H9 (cell line): ENCODE measurements at regions not wholly inside any gene's neighbourhood (a gene's known extent, or its start where the extent isn't known, plus 50 kb on each side); places are given as distances from the start of the nearest gene placed in this dataset.
A peak's percentile ranks its signal among the peaks of the same experiment; 100 is the strongest.

Source experiments
- DNase-seq: peaks from one replicate; pipeline ENCODE4 v3.0.0-alpha.2; 2017
- H2AFZ ChIP-seq: one replicate; pipeline ENCODE4 v1.6.1; 2013; ENCODE audit warnings: mild to moderate bottlenecking, low read length, control low read depth, moderate library complexity
- H2AK5ac ChIP-seq: 2 replicates; pipeline ENCODE4 v1.6.1; 2013; ENCODE audit warnings: low read length, control low read depth, mixed read lengths; ENCODE audit not compliant: insufficient read length
- H2BK120ac ChIP-seq: one replicate; pipeline ENCODE4 v1.6.1; 2013; ENCODE audit warnings: low read depth, mild to moderate bottlenecking, low read length, control low read depth, inconsistent platforms; ENCODE audit not compliant: poor library complexity, severe bottlenecking
- H2BK12ac ChIP-seq: 2 replicates; pipeline ENCODE4 v1.6.1; 2013; ENCODE audit warnings: low read length, control low read depth, mixed read lengths, low read depth; ENCODE audit not compliant: insufficient read length
- H2BK15ac ChIP-seq: 2 replicates; pipeline ENCODE4 v1.6.1; 2013; ENCODE audit warnings: low read depth, low read length, control low read depth
- H2BK20ac ChIP-seq: one replicate; pipeline ENCODE4 v1.6.1; 2013; ENCODE audit warnings: low read depth, mild to moderate bottlenecking, low read length, control low read depth, inconsistent platforms; ENCODE audit not compliant: poor library complexity, severe bottlenecking
- H2BK5ac ChIP-seq: 2 replicates; pipeline ENCODE4 v1.6.1; 2013; ENCODE audit warnings: low read length, control low read depth, mixed read lengths; ENCODE audit not compliant: insufficient read length
- H3K14ac ChIP-seq: 2 replicates; pipeline ENCODE4 v1.6.1; 2013; ENCODE audit warnings: low read length, control low read depth; ENCODE audit not compliant: insufficient read depth
- H3K18ac ChIP-seq: 2 replicates; pipeline ENCODE4 v1.6.1; 2013; ENCODE audit warnings: low read depth, mild to moderate bottlenecking, mixed read lengths, low read length, control low read depth; ENCODE audit not compliant: insufficient read length
- H3K23ac ChIP-seq: 2 replicates; pipeline ENCODE4 v1.6.1; 2013; ENCODE audit warnings: low read length, control low read depth, mixed read lengths, low read depth; ENCODE audit not compliant: insufficient read length
- H3K23me2 ChIP-seq: 2 replicates; pipeline ENCODE4 v1.6.1; 2013; ENCODE audit warnings: low read depth, mild to moderate bottlenecking, mixed read lengths, low read length, control low read depth; ENCODE audit not compliant: insufficient read length, poor library complexity, severe bottlenecking
- H3K27ac ChIP-seq: 2 replicates; pipeline ENCODE4 v1.5.1; 2013; ENCODE audit warnings: low read length, control low read depth, mixed read lengths, low read depth; ENCODE audit not compliant: insufficient read length
- H3K27me3 ChIP-seq: 2 replicates; pipeline ENCODE4 v1.6.1; 2013; ENCODE audit warnings: low read length, control low read depth, inconsistent platforms; ENCODE audit not compliant: insufficient read depth
- H3K4ac ChIP-seq: 2 replicates; pipeline ENCODE4 v1.6.1; 2013; ENCODE audit warnings: low read depth, mild to moderate bottlenecking, control low read depth, inconsistent platforms, low read length, moderate library complexity
- H3K4me1 ChIP-seq: 2 replicates; pipeline ENCODE4 v1.6.1; 2013; ENCODE audit warnings: low read length, control low read depth, inconsistent platforms; ENCODE audit not compliant: insufficient read depth
- H3K4me2 ChIP-seq: 2 replicates; pipeline ENCODE4 v1.6.1; 2013; ENCODE audit warnings: low read length, control low read depth, mixed read lengths; ENCODE audit not compliant: insufficient read length, insufficient read depth
- H3K56ac ChIP-seq: 2 replicates; pipeline ENCODE4 v1.6.1; 2013; ENCODE audit warnings: low read depth, mild to moderate bottlenecking, mixed read lengths, low read length, control low read depth; ENCODE audit not compliant: insufficient read length
- H3K79me1 ChIP-seq: 2 replicates; pipeline ENCODE4 v1.6.1; 2013; ENCODE audit warnings: low read depth, mild to moderate bottlenecking, moderate library complexity, low read length, control low read depth, inconsistent platforms; ENCODE audit not compliant: insufficient read depth, poor library complexity, severe bottlenecking
- H3K79me2 ChIP-seq: 2 replicates; pipeline ENCODE4 v1.6.1; 2013; ENCODE audit warnings: low read length, control low read depth, inconsistent platforms; ENCODE audit not compliant: insufficient read depth
- H3K9ac ChIP-seq: 2 replicates; pipeline ENCODE4 v1.6.1; 2013; ENCODE audit warnings: low read length, control low read depth, mixed read lengths; ENCODE audit not compliant: insufficient read length; ENCODE audit errors: extremely low read depth
- H3K9me3 ChIP-seq: one replicate; pipeline ENCODE4 v1.6.1; 2013; ENCODE audit warnings: low read depth, low read length, inconsistent platforms; ENCODE audit not compliant: control insufficient read depth
- H3T11ph ChIP-seq: one replicate; pipeline ENCODE4 v1.6.1; 2013; ENCODE audit warnings: mild to moderate bottlenecking, low read length, control low read depth, inconsistent platforms
- H4K20me1 ChIP-seq: one replicate; pipeline ENCODE4 v1.6.1; 2013; ENCODE audit not compliant: control insufficient read depth, insufficient read length, insufficient read depth
- H4K5ac ChIP-seq: 2 replicates; pipeline ENCODE4 v1.6.1; 2013; ENCODE audit warnings: low read depth, mild to moderate bottlenecking, mixed read lengths, low read length, control low read depth; ENCODE audit not compliant: insufficient read length
- H4K8ac ChIP-seq: replicated peaks from 2 replicates; pipeline ENCODE4 v1.6.1; 2013; ENCODE audit warnings: low read length, control low read depth, mixed read lengths, low read depth; ENCODE audit not compliant: insufficient read length
- H4K91ac ChIP-seq: 2 replicates; pipeline ENCODE4 v1.6.1; 2013; ENCODE audit warnings: low read depth, mild to moderate bottlenecking, moderate library complexity, mixed read lengths, low read length, control low read depth; ENCODE audit not compliant: insufficient read length
- H3K27ac Mint-ChIP-seq, 3 experiments: 2 replicates in 2 of 3; 3 replicates in 1 of 3; pipeline ENCODE4 v1.8.0; 2020 to 2021; ENCODE audit warnings: mixed read lengths in 3 of 3, mild to moderate bottlenecking in 1 of 3, moderate library complexity in 1 of 3
- H3K27me3 Mint-ChIP-seq: 2 replicates; pipeline ENCODE4 v1.8.0; 2021; ENCODE audit warnings: low read depth, mild to moderate bottlenecking, moderate library complexity, mixed read lengths
- H3K36me3 Mint-ChIP-seq, 3 experiments: 2 replicates in 2 of 3; 3 replicates in 1 of 3; pipeline ENCODE4 v1.8.0; 2020 to 2021; ENCODE audit warnings: low read depth in 3 of 3, mixed read lengths in 3 of 3; ENCODE audit not compliant: insufficient read depth in 1 of 3
- H3K4me1 Mint-ChIP-seq, 2 experiments: 2 replicates each; pipeline ENCODE4 v1.8.0; 2020; ENCODE audit warnings: mixed read lengths in 2 of 2
- H3K4me3 Mint-ChIP-seq, 2 experiments: 2 replicates in 1 of 2; 3 replicates in 1 of 2; pipeline ENCODE4 v1.8.0; 2020 to 2021; ENCODE audit warnings: mild to moderate bottlenecking in 2 of 2, mixed read lengths in 2 of 2, moderate library complexity in 1 of 2
- H3K9me3 Mint-ChIP-seq, 2 experiments: 2 replicates in 1 of 2; 3 replicates in 1 of 2; pipeline ENCODE4 v1.8.0; 2020; ENCODE audit warnings: mild to moderate bottlenecking in 2 of 2, mixed read lengths in 2 of 2, moderate library complexity in 1 of 2
- WGBS: extraction: QIAGEN DNeasy Blood & Tissue Kit; methylation state at CpG from one replicate; pipeline ENCODE4 v1.1.7; 2013; ENCODE audit warnings: missing lambda C conversion rate, low lambda C conversion rate, mixed read lengths; ENCODE audit not compliant: insufficient read length; ENCODE audit errors: extremely low coverage; 5-methylcytosine and 5-hydroxymethylcytosine counted together
- TF ChIP-seq, protein P1 (sequence below): fragments of 200-600 bp; sonication (generic); conservative IDR thresholded peaks from 3 replicates; pipeline ENCODE4 v1.8.0; 2021; ENCODE audit warnings: antibody characterized with exemption, mild to moderate bottlenecking

DNA sequence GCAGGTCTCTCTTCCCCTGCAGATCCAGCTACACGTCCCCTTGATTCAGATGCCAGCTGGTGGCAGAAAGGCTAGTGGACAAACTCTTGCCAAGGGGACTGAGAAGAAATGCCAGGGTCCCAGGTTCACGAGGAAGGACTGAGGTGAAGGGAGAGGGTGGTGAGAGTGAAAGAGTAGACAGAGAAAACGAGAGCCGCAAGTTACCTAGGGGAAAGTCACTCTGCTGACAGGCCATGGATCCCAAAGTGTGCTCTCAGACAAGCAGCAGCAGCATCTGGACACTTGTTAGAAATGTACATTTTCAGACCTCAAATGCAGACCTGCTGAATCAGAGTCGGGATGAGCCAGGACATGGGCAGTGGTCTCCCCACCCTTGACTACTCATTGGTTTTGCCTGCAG is 192.3 kb downstream of the FGFR2 start:
- Histone ChIP-seq H2BK20ac (no peak overlapping the region), H2BK5ac (no peak overlapping the region), H3K23me2 (no peaks in the 10 kb centered on the region), H3K9me3 (no peaks in the 10 kb centered on the region), H2AFZ (no peak overlapping the region), H3K79me2 (no peaks in the 10 kb centered on the region), H3K14ac (no peak overlapping the region; the same call in 1 of the 2 replicates), H2BK15ac (no peak overlapping the region), H4K91ac (no peak overlapping the region), H3K4ac (no peak overlapping the region), H3K9ac (no peak overlapping the region), H3K27ac (no peak overlapping the region), H4K20me1 (no peaks in the 10 kb centered on the region), H3K18ac (no peak overlapping the region), H3K79me1 (no peaks in the 10 kb centered on the region), H4K8ac (no peak overlapping the region), H3K27me3 (no peaks in the 10 kb centered on the region), H3K23ac (no peak overlapping the region), H3K4me1 (no peaks in the 10 kb centered on the region), H3K56ac (no peak overlapping the region), H2AK5ac (no peak overlapping the region), H4K5ac (no peak overlapping the region), H3T11ph (no peak overlapping the region), H2BK120ac (no peak overlapping the region), H2BK12ac (no peak overlapping the region), H3K4me2 (no peak overlapping the region)
- no peak for DNase-seq
- WGBS: no CpG with 5 or more reads among the region's 5 CpGs
- H3K4me1 Mint-ChIP-seq: peaks cover 3 to 6% of the 10 kb centered on the region in 2 experiments; a peak in 3 of 4 replicates
- TF ChIP-seq, protein P1, sequence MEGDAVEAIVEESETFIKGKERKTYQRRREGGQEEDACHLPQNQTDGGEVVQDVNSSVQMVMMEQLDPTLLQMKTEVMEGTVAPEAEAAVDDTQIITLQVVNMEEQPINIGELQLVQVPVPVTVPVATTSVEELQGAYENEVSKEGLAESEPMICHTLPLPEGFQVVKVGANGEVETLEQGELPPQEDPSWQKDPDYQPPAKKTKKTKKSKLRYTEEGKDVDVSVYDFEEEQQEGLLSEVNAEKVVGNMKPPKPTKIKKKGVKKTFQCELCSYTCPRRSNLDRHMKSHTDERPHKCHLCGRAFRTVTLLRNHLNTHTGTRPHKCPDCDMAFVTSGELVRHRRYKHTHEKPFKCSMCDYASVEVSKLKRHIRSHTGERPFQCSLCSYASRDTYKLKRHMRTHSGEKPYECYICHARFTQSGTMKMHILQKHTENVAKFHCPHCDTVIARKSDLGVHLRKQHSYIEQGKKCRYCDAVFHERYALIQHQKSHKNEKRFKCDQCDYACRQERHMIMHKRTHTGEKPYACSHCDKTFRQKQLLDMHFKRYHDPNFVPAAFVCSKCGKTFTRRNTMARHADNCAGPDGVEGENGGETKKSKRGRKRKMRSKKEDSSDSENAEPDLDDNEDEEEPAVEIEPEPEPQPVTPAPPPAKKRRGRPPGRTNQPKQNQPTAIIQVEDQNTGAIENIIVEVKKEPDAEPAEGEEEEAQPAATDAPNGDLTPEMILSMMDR: no peak
- no peaks in the 10 kb centered on the region for H3K9me3 Mint-ChIP-seq
- H3K27me3 Mint-ChIP-seq: no peaks in the 10 kb centered on the region
- H3K27ac Mint-ChIP-seq: peak overlapping the region in 1 of 3 experiments; percentile 69; a peak in 2 of 7 replicates
- H3K4me3 Mint-ChIP-seq: no peak overlapping the region
- H3K36me3 Mint-ChIP-seq: no peaks in the 10 kb centered on the region
